Sigmoid colon (tissue), 3 donors: ENCODE measurements at regions not wholly inside any gene's neighbourhood (a gene's known extent, or its start where the extent isn't known, plus 50 kb on each side); places are given as distances from the start of the nearest gene placed in this dataset.

ENCODE experiments used
- CTCF ChIP-seq, 4 experiments: fragments of 450-650 bp in 3 of 4; fragments of 200-600 bp in 1 of 4; IDR thresholded peaks; one replicate each; pipeline ENCODE4 v1.5.1; 2016 to 2019; ENCODE audit warnings: antibody characterized with exemption in 4 of 4, mild to moderate bottlenecking in 3 of 4, moderate library complexity in 2 of 4
- POLR2A ChIP-seq, 2 donors: fragments of 450-650 bp; IDR thresholded peaks; one replicate each; pipeline ENCODE4 v1.6.1; 2016; ENCODE audit warnings: antibody characterized with exemption in 2 of 2, mild to moderate bottlenecking in 2 of 2, moderate library complexity in 2 of 2

DNA sequence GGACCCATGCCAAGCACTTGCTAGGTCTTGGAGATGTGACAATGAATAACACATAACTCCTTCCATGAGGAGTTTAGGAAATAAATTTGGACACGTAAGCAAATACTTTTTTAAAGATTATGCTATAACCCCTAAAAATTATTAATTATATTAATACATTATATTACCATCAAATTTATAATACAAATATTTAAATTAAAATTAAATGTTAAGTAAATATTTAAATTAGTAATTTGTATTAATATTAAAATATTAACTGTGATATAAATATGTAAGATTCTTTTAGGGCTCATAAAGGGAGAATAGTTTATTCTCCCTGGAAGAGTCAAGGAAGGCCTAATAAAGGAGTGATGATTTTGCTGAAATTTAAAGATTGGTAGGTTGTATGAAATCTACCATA, 121.1 kb downstream of the RAP2A start:
- TF ChIP-seq CTCF (IDR thresholded peaks at IDR 0.05): no peak
- no peak for TF ChIP-seq POLR2A (IDR thresholded peaks at IDR 0.05)
